IMR-90 (cell line): ENCODE measurements at regions not wholly inside any gene's neighbourhood (a gene's known extent, or its start where the extent isn't known, plus 50 kb on each side); places are given as distances from the start of the nearest gene placed in this dataset.

ENCODE experiments used
- ATAC-seq: fragments of 200-7000 bp; cut with Tn5 transposase; 2 replicates; pipeline ENCODE4 v1.9.1; 2020; ENCODE audit warnings: low read depth, mild to moderate bottlenecking, moderate library complexity
- BruUV-seq: library from RNA; stranded (reverse); fragments of 400-500 nt; replicated peaks from 2 replicates; lab custom pipeline; 2021; lab: Mats Ljungman, UMichigan
- CTCF ChIA-PET: fragments of 300-600 bp; formaldehyde crosslinking; extraction: SDS; loops from one replicate; lab custom pipeline; 2021; ENCODE audit warnings: antibody characterized with exemption; lab: Yijun Ruan, JAX
- POLR2A ChIA-PET: fragments of 300-600 bp; sonication (Branson Sonifier 250); formaldehyde crosslinking; loops from one replicate; lab custom pipeline; 2022; ENCODE audit warnings: antibody characterized with exemption; ENCODE audit not compliant: unreplicated experiment; lab: Charles Lee
- DNase-seq: peaks from one replicate; pipeline ENCODE4 v3.0.0; 2013
- H2AFZ ChIP-seq: replicated peaks from 2 replicates; pipeline ENCODE3; 2013; ENCODE audit warnings: low read length, mild to moderate bottlenecking; ENCODE audit not compliant: poor library complexity
- H2AK5ac ChIP-seq: 2 replicates; pipeline ENCODE4 v1.6.1; 2013; ENCODE audit warnings: low read depth, low read length, inconsistent platforms
- H2AK9ac ChIP-seq: replicated peaks from 2 replicates; pipeline ENCODE3; 2013; ENCODE audit warnings: mild to moderate bottlenecking, low read depth, low read length, moderate library complexity; ENCODE audit not compliant: poor library complexity
- H2BK120ac ChIP-seq: 2 replicates; pipeline ENCODE4 v1.6.1; 2013; ENCODE audit warnings: low read depth, low read length, inconsistent platforms
- H2BK15ac ChIP-seq: 3 replicates; pipeline ENCODE4 v1.6.1; 2013; ENCODE audit warnings: low read depth, low read length, inconsistent platforms
- H2BK20ac ChIP-seq: 2 replicates; pipeline ENCODE4 v1.6.1; 2013; ENCODE audit warnings: low read depth, mild to moderate bottlenecking, inconsistent platforms, low read length, moderate library complexity
- H2BK5ac ChIP-seq: 2 replicates; pipeline ENCODE4 v1.6.1; 2013; ENCODE audit warnings: mild to moderate bottlenecking, low read depth, low read length, inconsistent platforms; ENCODE audit not compliant: poor library complexity, severe bottlenecking
- H3K14ac ChIP-seq: replicated peaks from 2 replicates; pipeline ENCODE4 v1.6.1; 2013; ENCODE audit warnings: low read depth, low read length, inconsistent platforms
- H3K18ac ChIP-seq: 2 replicates; pipeline ENCODE4 v1.6.1; 2013; ENCODE audit warnings: low read depth, low read length, control low read depth
- H3K23ac ChIP-seq: 2 replicates; pipeline ENCODE4 v1.6.1; 2013; ENCODE audit warnings: low read depth, low read length, inconsistent platforms
- H3K27ac ChIP-seq: 2 replicates; pipeline ENCODE4 v1.5.1; 2013; ENCODE audit warnings: mild to moderate bottlenecking, control low read depth, low read length; ENCODE audit not compliant: insufficient read depth
- H3K27me3 ChIP-seq: 2 replicates; pipeline ENCODE4 v1.6.1; 2013; ENCODE audit warnings: low read length; ENCODE audit not compliant: control insufficient read depth, insufficient read depth
- H3K36me3 ChIP-seq: 2 replicates; pipeline ENCODE4 v1.6.1; 2013; ENCODE audit warnings: low read length, mixed read lengths; ENCODE audit not compliant: control insufficient read depth, insufficient read depth
- H3K4ac ChIP-seq: 2 replicates; pipeline ENCODE4 v1.6.1; 2013; ENCODE audit warnings: low read depth, low read length, inconsistent platforms
- H3K4me1 ChIP-seq: 2 replicates; pipeline ENCODE4 v1.6.1; 2013; ENCODE audit warnings: low read length, mixed read lengths; ENCODE audit not compliant: control insufficient read depth, insufficient read depth
- H3K4me2 ChIP-seq: 2 replicates; pipeline ENCODE4 v1.6.1; 2013; ENCODE audit warnings: low read depth, mild to moderate bottlenecking, control low read depth, low read length, moderate library complexity
- H3K4me3 ChIP-seq: 2 replicates; pipeline ENCODE4 v1.5.1; 2013; ENCODE audit warnings: low read depth, mild to moderate bottlenecking, control low read depth, low read length, moderate library complexity; ENCODE audit not compliant: insufficient read depth
- H3K56ac ChIP-seq: 2 replicates; pipeline ENCODE4 v1.6.1; 2013; ENCODE audit warnings: low read length, inconsistent platforms; ENCODE audit not compliant: insufficient read depth; ENCODE audit errors: extremely low read depth
- H3K79me1 ChIP-seq, 2 experiments: 2 replicates each; pipeline ENCODE4 v1.6.1; 2013; ENCODE audit warnings: low read length in 2 of 2, inconsistent platforms in 1 of 2, low read depth in 1 of 2
- H3K9ac ChIP-seq: 2 replicates; pipeline ENCODE4 v1.6.1; 2013; ENCODE audit warnings: low read depth, low read length, control low read depth
- H3K9me1 ChIP-seq: 2 replicates; pipeline ENCODE4 v1.6.1; 2013; ENCODE audit warnings: low read length, inconsistent platforms; ENCODE audit not compliant: insufficient read depth
- H3K9me3 ChIP-seq: 2 replicates; pipeline ENCODE4 v1.6.1; 2013; ENCODE audit warnings: low read length; ENCODE audit not compliant: control insufficient read depth, insufficient read depth
- H4K20me1 ChIP-seq: 2 replicates; pipeline ENCODE4 v1.6.1; 2013; ENCODE audit warnings: low read length, inconsistent platforms; ENCODE audit not compliant: insufficient read depth
- H4K5ac ChIP-seq: 2 replicates; pipeline ENCODE4 v1.6.1; 2013; ENCODE audit warnings: mild to moderate bottlenecking, low read depth, low read length, control low read depth
- H4K8ac ChIP-seq, 2 experiments: 2 replicates each; pipeline ENCODE4 v1.6.1; 2013; ENCODE audit warnings: low read depth in 2 of 2, low read length in 2 of 2, control low read depth in 1 of 2, inconsistent platforms in 1 of 2
- H4K91ac ChIP-seq: 2 replicates; pipeline ENCODE4 v1.6.1; 2013; ENCODE audit warnings: low read depth, low read length, inconsistent platforms; ENCODE audit not compliant: insufficient read depth
- CEBPB ChIP-seq: IDR thresholded peaks from 2 replicates; pipeline ENCODE4 v1.6.1; 2012; ENCODE audit warnings: low read depth, low read length, improper control_type of control experiment
- CHD1 ChIP-seq: IDR thresholded peaks from 2 replicates; pipeline ENCODE4 v1.6.1; 2012; ENCODE audit warnings: low read depth, low read length, improper control_type of control experiment
- MAZ ChIP-seq: IDR thresholded peaks from 2 replicates; pipeline ENCODE4 v1.6.1; 2012; ENCODE audit warnings: low read depth, mild to moderate bottlenecking, low read length, improper control_type of control experiment, moderate library complexity, borderline replicate concordance
- POLR2A ChIP-seq: IDR thresholded peaks from 2 replicates; pipeline ENCODE4 v1.6.1; 2012; ENCODE audit warnings: mild to moderate bottlenecking, low read depth, low read length
- RAD21 ChIP-seq: IDR thresholded peaks from 2 replicates; pipeline ENCODE4 v1.6.1; 2012; ENCODE audit warnings: low read length, improper control_type of control experiment
- RCOR1 ChIP-seq: IDR thresholded peaks from 2 replicates; pipeline ENCODE4 v1.6.1; 2012; ENCODE audit warnings: mild to moderate bottlenecking, low read length, improper control_type of control experiment; ENCODE audit not compliant: insufficient replicate concordance
- SMC3 ChIP-seq: fragments of 150-350 bp; IDR thresholded peaks from 2 replicates; pipeline ENCODE4 v1.6.1; 2016; ENCODE audit warnings: low read depth, mild to moderate bottlenecking, antibody characterized with exemption, low read length, moderate library complexity
- USF2 ChIP-seq: fragments of 150-350 bp; IDR thresholded peaks from 2 replicates; pipeline ENCODE4 v1.6.1; 2017; ENCODE audit warnings: mild to moderate bottlenecking, antibody characterized with exemption, low read length, low read depth
- WGBS, 2 experiments: methylation state at CpG; one replicate each; pipeline versions ENCODE4 v1.1.5 to v1.1.7; 2013; ENCODE audit warnings: missing lambda C conversion rate in 2 of 2; ENCODE audit not compliant: insufficient read length in 1 of 2; ENCODE audit errors: extremely low coverage in 2 of 2; 5-methylcytosine and 5-hydroxymethylcytosine counted together
- dilution Hi-C: fragments of 300-500 bp; cut with HindIII; formaldehyde crosslinking; loops from one replicate; pipeline ENCODE4 v1.14.3; 2018; ENCODE audit warnings: low sequenced_read_pairs; ENCODE audit not compliant: unreplicated experiment
- in situ Hi-C: fragments of 300-500 bp; cut with MboI; formaldehyde crosslinking; loops from 3 replicates; pipeline ENCODE4 v1.14.3; 2019; ENCODE audit warnings: low sequenced_read_pairs, inconsistent platforms, mixed read lengths
- intact Hi-C: fragments of 100-400 bp; cut with micrococcal nuclease; formaldehyde crosslinking; loops from 2 replicates; pipeline ENCODE4 v1.10.0; 2022
- TF ChIP-seq, protein P1 (sequence below): conservative IDR thresholded peaks from 2 replicates; pipeline ENCODE4 v1.5.1; 2012; ENCODE audit warnings: mild to moderate bottlenecking, low read depth, low read length, improper control_type of control experiment
- TF ChIP-seq, protein P2 (sequence below): fragments of 150-350 bp; IDR thresholded peaks from 2 replicates; pipeline ENCODE4 v1.6.1; 2016; ENCODE audit warnings: low read depth, mild to moderate bottlenecking, low read length, moderate library complexity, borderline replicate concordance

- Histone ChIP-seq H3K18ac (no peak overlapping the region), H4K8ac (no peak overlapping the region), H4K5ac (no peak overlapping the region), H3K9me1 (no peaks in the 10 kb centered on the region), H3K9me3 (peaks cover 18% of the 10 kb centered on the region), H3K36me3 (no peaks in the 10 kb centered on the region), H4K20me1 (no peaks in the 10 kb centered on the region), H3K27ac (no peak overlapping the region), H3K4me1 (no peaks in the 10 kb centered on the region), H3K27me3 (no peaks in the 10 kb centered on the region), H3K9ac (no peak overlapping the region), H2AK9ac (no peak overlapping the region), H2BK20ac (no peak overlapping the region), H4K91ac (no peak overlapping the region), H3K4ac (no peak overlapping the region), H3K14ac (no peak overlapping the region), H2AK5ac (no peak overlapping the region), H2AFZ (no peak overlapping the region), H3K4me3 (no peak overlapping the region), H3K56ac (no peak overlapping the region), H2BK120ac (no peak overlapping the region), H3K23ac (no peak overlapping the region), H3K79me1 (no peaks in the 10 kb centered on the region), H2BK15ac (no peak overlapping the region), H2BK5ac (no peak overlapping the region), H3K4me2 (no peak overlapping the region)
- ATAC-seq (no peak), DNase-seq (no peak)
- TF ChIP-seq, protein P1, sequence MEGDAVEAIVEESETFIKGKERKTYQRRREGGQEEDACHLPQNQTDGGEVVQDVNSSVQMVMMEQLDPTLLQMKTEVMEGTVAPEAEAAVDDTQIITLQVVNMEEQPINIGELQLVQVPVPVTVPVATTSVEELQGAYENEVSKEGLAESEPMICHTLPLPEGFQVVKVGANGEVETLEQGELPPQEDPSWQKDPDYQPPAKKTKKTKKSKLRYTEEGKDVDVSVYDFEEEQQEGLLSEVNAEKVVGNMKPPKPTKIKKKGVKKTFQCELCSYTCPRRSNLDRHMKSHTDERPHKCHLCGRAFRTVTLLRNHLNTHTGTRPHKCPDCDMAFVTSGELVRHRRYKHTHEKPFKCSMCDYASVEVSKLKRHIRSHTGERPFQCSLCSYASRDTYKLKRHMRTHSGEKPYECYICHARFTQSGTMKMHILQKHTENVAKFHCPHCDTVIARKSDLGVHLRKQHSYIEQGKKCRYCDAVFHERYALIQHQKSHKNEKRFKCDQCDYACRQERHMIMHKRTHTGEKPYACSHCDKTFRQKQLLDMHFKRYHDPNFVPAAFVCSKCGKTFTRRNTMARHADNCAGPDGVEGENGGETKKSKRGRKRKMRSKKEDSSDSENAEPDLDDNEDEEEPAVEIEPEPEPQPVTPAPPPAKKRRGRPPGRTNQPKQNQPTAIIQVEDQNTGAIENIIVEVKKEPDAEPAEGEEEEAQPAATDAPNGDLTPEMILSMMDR, result no peak
- no peak for TF ChIP-seq USF2
- TF ChIP-seq, protein P2, sequence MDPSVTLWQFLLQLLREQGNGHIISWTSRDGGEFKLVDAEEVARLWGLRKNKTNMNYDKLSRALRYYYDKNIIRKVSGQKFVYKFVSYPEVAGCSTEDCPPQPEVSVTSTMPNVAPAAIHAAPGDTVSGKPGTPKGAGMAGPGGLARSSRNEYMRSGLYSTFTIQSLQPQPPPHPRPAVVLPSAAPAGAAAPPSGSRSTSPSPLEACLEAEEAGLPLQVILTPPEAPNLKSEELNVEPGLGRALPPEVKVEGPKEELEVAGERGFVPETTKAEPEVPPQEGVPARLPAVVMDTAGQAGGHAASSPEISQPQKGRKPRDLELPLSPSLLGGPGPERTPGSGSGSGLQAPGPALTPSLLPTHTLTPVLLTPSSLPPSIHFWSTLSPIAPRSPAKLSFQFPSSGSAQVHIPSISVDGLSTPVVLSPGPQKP, result no peak
- TF ChIP-seq RCOR1, result no peak
- TF ChIP-seq CHD1, result no peak
- TF ChIP-seq RAD21, result no peak
- TF ChIP-seq SMC3, result no peak
- TF ChIP-seq MAZ, result no peak
- TF ChIP-seq CEBPB, result no peak
- TF ChIP-seq POLR2A, result no peak
- in situ Hi-C loops, result no loop called here
- ChIA-PET CTCF (no interaction called here), POLR2A (no interaction called here)
- BruUV-seq, result no TSS peak
- intact Hi-C loops, result loop anchor here (5.0 kb wide), 1 partner anchor 37 kb away; no protein-coding TSS in a partner anchor
- dilution Hi-C loops, result no loop called here
- WGBS, 2 experiments, result 69% methylated on average over 3 of the region's 3 CpGs; no CpG with 5 or more reads in 1 of the 2 experiments
Observed at GRCh38 chr17:31645351-31645750, 213.7 kb downstream of the COPRS start.
